CD4-positive, alpha-beta T cell treated with Interleukin-6 for 4 hours (primary cell): ENCODE measurements at regions not wholly inside any gene's neighbourhood (a gene's known extent, or its start where the extent isn't known, plus 50 kb on each side); places are given as distances from the start of the nearest gene placed in this dataset.
A peak's percentile ranks its signal among the peaks of the same experiment; 100 is the strongest.
"Not testable (repeated sequence)": the region's sequence is repeated elsewhere in the genome, so short reads cannot be mapped to it uniquely, and the experiment has no call there.

Experiments
- DNase-seq: peaks from one replicate; pipeline ENCODE4 v3.0.0-alpha.2; 2020; ENCODE audit warnings: mixed read lengths

GRCh38 chr10:25724241-25724640 is 209.8 kb upstream of the MYO3A start:
- no peak for DNase-seq

- DNase-seq = peak; percentile 26
Observed at GRCh38 chr10:25725917-25726716, 207.9 kb upstream of the MYO3A start.

- no peak for DNase-seq
Observed at GRCh38 chr10:25738776-25739175, 195.3 kb upstream of the MYO3A start.

GRCh38 chr10:25743832-25744231 is 190.2 kb upstream of the MYO3A start:
- DNase-seq = no peak

- no peak for DNase-seq
Observed at GRCh38 chr10:25744574-25744973, 189.5 kb upstream of the MYO3A start.

GRCh38 chr10:25745976-25746375 is 188.1 kb upstream of the MYO3A start:
- no peak for DNase-seq

- no peak for DNase-seq
Observed at GRCh38 chr10:25747084-25747483, 186.9 kb upstream of the MYO3A start.

GRCh38 chr10:25748509-25748908 is 185.5 kb upstream of the MYO3A start:
- DNase-seq = no peak

- DNase-seq = no peak
Observed at GRCh38 chr10:25753776-25754175, 180.3 kb upstream of the MYO3A start.

GRCh38 chr10:25755874-25756273 is 178.2 kb upstream of the MYO3A start:
- DNase-seq = not testable (repeated sequence)

GRCh38 chr10:25756784-25757183 is 177.2 kb upstream of the MYO3A start:
- DNase-seq = no peak

GRCh38 chr10:25758041-25758457 is 176.0 kb upstream of the MYO3A start:
- no peak for DNase-seq

- no peak for DNase-seq
Observed at GRCh38 chr10:25758511-25758910, 175.5 kb upstream of the MYO3A start.

GRCh38 chr10:25761937-25762336 is 172.1 kb upstream of the MYO3A start:
- no peak for DNase-seq

- DNase-seq = no peak
Observed at GRCh38 chr10:25766213-25766612, 167.8 kb upstream of the MYO3A start.

- no peak for DNase-seq
Observed at GRCh38 chr10:25766687-25767221, 167.3 kb upstream of the MYO3A start.

- no peak for DNase-seq
Observed at GRCh38 chr10:25768167-25768566, 165.9 kb upstream of the MYO3A start.

GRCh38 chr10:25778646-25779045 is 155.4 kb upstream of the MYO3A start:
- DNase-seq = no peak

GRCh38 chr10:25786161-25786560 is 147.9 kb upstream of the MYO3A start:
- no peak for DNase-seq

GRCh38 chr10:25786899-25787298 is 147.1 kb upstream of the MYO3A start:
- no peak for DNase-seq

- DNase-seq = no peak
Observed at GRCh38 chr10:25797888-25798429, 136.1 kb upstream of the MYO3A start.

- no peak for DNase-seq
Observed at GRCh38 chr10:25804505-25804904, 129.5 kb upstream of the MYO3A start.

GRCh38 chr10:25805986-25806385 is 128.0 kb upstream of the MYO3A start:
- DNase-seq = no peak

- no peak for DNase-seq
Observed at GRCh38 chr10:25808372-25808771, 125.7 kb upstream of the MYO3A start.
